Adrenal gland (tissue), 5 donors: ENCODE measurements at regions not wholly inside any gene's neighbourhood (a gene's known extent, or its start where the extent isn't known, plus 50 kb on each side); places are given as distances from the start of the nearest gene placed in this dataset.

ENCODE experiments used
- POLR2A ChIP-seq, 2 donors: fragments of 450-650 bp; IDR thresholded peaks; one replicate each; pipeline ENCODE4 v1.6.1; 2017; ENCODE audit warnings: antibody characterized with exemption in 2 of 2, mild to moderate bottlenecking in 2 of 2, moderate library complexity in 1 of 2
- TF ChIP-seq, protein P1 (sequence below), 6 experiments: fragments of 450-650 bp in 4 of 6; fragments of 200-600 bp in 2 of 6; sonication (generic) in 1 of 6; IDR thresholded peaks; 1 replicate in 5 of 6; 2 replicates in 1 of 6; pipeline versions ENCODE4 v1.5.1 to v1.8.0; 2016 to 2021; ENCODE audit warnings: antibody characterized with exemption in 6 of 6, mild to moderate bottlenecking in 2 of 6, moderate library complexity in 1 of 6
- donor health status: DM: no; HTN: no; CAD: no.

DNA sequence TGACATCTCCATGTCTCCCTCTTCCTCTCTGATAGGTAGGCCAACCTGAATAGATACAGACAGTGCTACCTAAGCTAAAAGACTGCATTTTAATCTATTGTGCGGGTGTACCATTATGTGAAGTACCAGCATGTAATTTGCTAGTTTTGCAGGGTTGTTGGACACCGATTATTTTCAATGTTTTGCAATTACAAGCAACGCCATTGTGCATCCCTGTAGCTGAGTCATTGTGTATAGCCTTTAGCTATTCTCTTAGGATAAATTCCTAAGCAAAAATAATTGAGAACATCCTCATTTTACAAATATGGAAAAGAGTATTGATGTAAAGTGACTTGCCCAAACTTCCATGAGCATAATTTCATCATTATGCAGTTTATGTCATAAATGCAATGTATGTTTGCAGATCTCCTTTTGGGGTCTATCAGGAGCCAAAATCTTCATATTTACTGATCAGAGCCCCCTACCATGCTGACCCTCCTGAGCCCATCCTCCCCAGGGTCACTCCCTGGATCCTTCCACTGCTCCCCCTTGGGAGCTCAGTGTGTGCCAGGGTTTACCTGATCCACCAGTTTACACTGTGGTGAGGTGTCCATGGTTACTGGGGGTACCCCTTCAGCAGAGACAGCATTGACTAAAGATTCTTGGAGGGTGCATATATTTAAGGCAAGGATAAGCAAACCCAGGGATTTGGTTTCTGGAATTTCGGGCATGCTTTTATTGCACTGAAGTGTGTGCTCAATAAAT, 80.6 kb downstream of the CCDC185 start:
- TF ChIP-seq, protein P1, sequence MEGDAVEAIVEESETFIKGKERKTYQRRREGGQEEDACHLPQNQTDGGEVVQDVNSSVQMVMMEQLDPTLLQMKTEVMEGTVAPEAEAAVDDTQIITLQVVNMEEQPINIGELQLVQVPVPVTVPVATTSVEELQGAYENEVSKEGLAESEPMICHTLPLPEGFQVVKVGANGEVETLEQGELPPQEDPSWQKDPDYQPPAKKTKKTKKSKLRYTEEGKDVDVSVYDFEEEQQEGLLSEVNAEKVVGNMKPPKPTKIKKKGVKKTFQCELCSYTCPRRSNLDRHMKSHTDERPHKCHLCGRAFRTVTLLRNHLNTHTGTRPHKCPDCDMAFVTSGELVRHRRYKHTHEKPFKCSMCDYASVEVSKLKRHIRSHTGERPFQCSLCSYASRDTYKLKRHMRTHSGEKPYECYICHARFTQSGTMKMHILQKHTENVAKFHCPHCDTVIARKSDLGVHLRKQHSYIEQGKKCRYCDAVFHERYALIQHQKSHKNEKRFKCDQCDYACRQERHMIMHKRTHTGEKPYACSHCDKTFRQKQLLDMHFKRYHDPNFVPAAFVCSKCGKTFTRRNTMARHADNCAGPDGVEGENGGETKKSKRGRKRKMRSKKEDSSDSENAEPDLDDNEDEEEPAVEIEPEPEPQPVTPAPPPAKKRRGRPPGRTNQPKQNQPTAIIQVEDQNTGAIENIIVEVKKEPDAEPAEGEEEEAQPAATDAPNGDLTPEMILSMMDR (IDR thresholded peaks at IDR 0.05) = no peak
- TF ChIP-seq POLR2A (IDR thresholded peaks at IDR 0.05) = no peak
